ENCODE measurements at regions not wholly inside any gene's neighbourhood (a gene's known extent, or its start where the extent isn't known, plus 50 kb on each side); places are given as distances from the start of the nearest gene placed in this dataset.

DNA sequence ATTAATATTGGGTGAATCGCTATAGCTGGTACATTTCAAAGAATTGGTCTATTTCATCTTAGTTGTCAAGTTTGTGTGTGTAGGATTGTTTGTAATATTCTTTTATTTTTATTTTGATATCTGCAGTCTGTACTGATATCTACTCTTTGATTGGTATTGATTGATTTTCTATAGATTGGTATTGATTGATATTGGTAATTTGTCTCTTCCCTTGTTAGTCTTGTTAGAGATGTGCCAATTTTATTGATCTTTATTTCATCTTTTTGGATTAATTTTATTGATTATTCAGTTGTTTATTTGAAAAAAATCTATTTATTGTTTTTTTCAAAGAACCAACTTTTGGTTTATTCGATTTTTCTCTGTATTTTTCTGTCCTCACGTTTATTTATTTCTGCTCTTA lies 61.4 kb downstream of the TM2D3 start:
- TF ChIP-seq POLR2AphosphoS5 (IDR thresholded peaks at IDR 0.05), result no peak
- no peak for TF ChIP-seq EP300 (IDR thresholded peaks at IDR 0.05)
- no peak for TF ChIP-seq POLR2A (IDR thresholded peaks at IDR 0.05)
- TF ChIP-seq, protein P1, sequence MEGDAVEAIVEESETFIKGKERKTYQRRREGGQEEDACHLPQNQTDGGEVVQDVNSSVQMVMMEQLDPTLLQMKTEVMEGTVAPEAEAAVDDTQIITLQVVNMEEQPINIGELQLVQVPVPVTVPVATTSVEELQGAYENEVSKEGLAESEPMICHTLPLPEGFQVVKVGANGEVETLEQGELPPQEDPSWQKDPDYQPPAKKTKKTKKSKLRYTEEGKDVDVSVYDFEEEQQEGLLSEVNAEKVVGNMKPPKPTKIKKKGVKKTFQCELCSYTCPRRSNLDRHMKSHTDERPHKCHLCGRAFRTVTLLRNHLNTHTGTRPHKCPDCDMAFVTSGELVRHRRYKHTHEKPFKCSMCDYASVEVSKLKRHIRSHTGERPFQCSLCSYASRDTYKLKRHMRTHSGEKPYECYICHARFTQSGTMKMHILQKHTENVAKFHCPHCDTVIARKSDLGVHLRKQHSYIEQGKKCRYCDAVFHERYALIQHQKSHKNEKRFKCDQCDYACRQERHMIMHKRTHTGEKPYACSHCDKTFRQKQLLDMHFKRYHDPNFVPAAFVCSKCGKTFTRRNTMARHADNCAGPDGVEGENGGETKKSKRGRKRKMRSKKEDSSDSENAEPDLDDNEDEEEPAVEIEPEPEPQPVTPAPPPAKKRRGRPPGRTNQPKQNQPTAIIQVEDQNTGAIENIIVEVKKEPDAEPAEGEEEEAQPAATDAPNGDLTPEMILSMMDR (IDR thresholded peaks at IDR 0.05), result no peak
- H3K9me3 ChIP-seq, result no peaks in the 10 kb centered on the region
- 58 to 72% methylated on average over 3 of the region's 3 CpGs for WGBS, 2 donors
- no peaks in the 10 kb centered on the region for H3K4me1 ChIP-seq
- no peaks in the 10 kb centered on the region for H3K27me3 ChIP-seq
- no peak overlapping the region for H3K27ac ChIP-seq
- no peak for DNase-seq
- intact Hi-C loops (cut with DNase I), result no loop called here
- no peaks in the 10 kb centered on the region for H3K36me3 ChIP-seq
- no peak overlapping the region for H3K4me3 ChIP-seq

DNA sequence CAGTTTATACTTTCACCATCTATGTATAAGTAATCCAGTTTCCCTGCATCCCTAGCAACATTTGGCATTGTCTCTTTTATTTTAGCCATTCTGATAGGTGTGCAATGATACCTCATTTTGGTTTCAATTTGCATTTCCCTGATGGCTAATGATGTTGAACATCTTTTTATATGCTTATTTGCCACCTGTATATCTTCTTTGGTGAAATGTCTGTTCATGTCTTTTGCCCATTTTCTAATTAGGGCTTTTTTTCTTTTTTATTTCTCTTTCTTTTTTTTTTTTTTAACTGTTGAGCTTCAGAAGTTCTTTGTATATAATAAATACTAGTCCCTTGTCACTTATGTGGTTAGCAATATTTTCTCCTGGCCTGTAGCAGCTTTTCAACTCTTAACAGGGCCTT lies 68.9 kb downstream of the TM2D3 start:
- TF ChIP-seq EP300 (IDR thresholded peaks at IDR 0.05) (no peak), POLR2AphosphoS5 (IDR thresholded peaks at IDR 0.05) (no peak), POLR2A (IDR thresholded peaks at IDR 0.05) (no peak)
- TF ChIP-seq, protein P1 (IDR thresholded peaks at IDR 0.05), result no peak
- H3K9me3 ChIP-seq, result no peaks in the 10 kb centered on the region
- intact Hi-C loops (cut with DNase I), result no loop called here

DNA sequence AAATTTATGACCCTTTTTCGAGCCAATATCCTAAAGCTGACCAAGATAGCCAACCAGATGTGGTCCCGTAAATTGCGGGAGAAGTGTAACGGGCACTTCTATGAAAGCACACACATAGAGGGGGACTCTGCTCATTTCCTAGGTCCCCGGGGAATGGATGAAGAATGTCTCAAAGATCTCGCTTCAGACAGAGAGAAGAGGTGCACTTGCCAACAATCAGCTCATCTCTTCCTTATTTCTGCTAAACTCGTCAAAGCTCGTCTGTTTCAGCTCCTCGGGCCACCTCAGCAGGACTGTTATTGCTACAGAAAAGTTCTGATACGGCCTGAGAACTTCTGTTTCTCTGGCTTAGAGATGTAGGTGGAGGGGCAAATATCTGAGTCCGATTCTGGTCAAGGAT lies 71.8 kb downstream of the TM2D3 start:
- Histone ChIP-seq H3K27ac (no peak overlapping the region), H3K9me3 (no peaks in the 10 kb centered on the region), H3K4me3 (no peak overlapping the region), H3K4me1 (peaks cover 0 to 9% (median 0%) of the 10 kb centered on the region in 4 donors), H3K36me3 (no peaks in the 10 kb centered on the region), H3K27me3 (no peaks in the 10 kb centered on the region)
- DNase-seq, result no peak
- TF ChIP-seq POLR2AphosphoS5 (IDR thresholded peaks at IDR 0.05), result no peak
- TF ChIP-seq, protein P1 (IDR thresholded peaks at IDR 0.05), result no peak
- TF ChIP-seq POLR2A (IDR thresholded peaks at IDR 0.05), result no peak
- no peak for TF ChIP-seq EP300 (IDR thresholded peaks at IDR 0.05)
- WGBS, 2 donors, result 85 to 87% methylated on average over 11 of the region's 11 CpGs
- intact Hi-C loops (cut with DNase I), result no loop called here

More for the DNA sequence above, 68.9 kb downstream of the TM2D3 start:
- Histone ChIP-seq H3K4me1 (peaks cover 0 to 9% (median 0%) of the 10 kb centered on the region in 4 donors), H3K27ac (no peak overlapping the region), H3K4me3 (no peak overlapping the region), H3K27me3 (no peaks in the 10 kb centered on the region), H3K36me3 (no peaks in the 10 kb centered on the region)
- no peak for DNase-seq

DNA sequence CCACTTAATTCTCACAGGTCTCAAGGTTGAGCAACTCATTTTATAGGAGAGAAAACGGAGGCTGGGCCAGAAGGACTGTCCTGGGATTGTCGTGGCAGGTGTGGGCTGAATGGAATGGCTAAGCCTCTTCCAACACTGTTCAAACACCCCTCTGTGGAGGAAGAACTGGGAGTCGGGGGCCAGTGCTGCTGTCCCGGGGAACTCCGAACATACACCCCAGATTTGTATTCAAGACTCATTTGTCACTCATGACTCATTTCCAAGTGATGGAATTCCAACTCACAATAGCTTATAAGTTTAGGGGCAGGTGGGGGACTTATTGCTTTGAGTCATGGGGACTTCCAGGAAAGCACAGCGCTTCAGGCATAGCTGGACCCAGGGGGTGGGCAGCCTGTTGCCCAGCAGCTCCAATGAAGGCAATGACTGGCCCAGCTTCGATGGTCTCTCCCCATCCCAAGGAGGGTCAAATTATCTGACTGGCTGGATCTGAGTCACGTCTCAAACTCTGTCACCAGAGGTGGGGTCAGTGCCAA lies 72.5 kb downstream of the TM2D3 start:
- H3K36me3 ChIP-seq, result no peaks in the 10 kb centered on the region

More for the DNA sequence above, 72.5 kb downstream of the TM2D3 start:
- H3K4me1 ChIP-seq, result peaks cover 0 to 9% (median 0%) of the 10 kb centered on the region in 4 donors
- H3K27ac ChIP-seq, result no peak overlapping the region
- TF ChIP-seq POLR2AphosphoS5 (IDR thresholded peaks at IDR 0.05) (no peak), EP300 (IDR thresholded peaks at IDR 0.05) (no peak), POLR2A (IDR thresholded peaks at IDR 0.05) (no peak)
- TF ChIP-seq, protein P1 (IDR thresholded peaks at IDR 0.05), result no peak
- 67 to 71% methylated on average over 8 of the region's 8 CpGs for WGBS, 2 donors
- intact Hi-C loops (cut with DNase I), result no loop called here
- no peak overlapping the region for H3K4me3 ChIP-seq
- no peaks in the 10 kb centered on the region for H3K27me3 ChIP-seq
- no peak for DNase-seq
- H3K9me3 ChIP-seq, result no peaks in the 10 kb centered on the region
